NCI-H748 (cell line): ENCODE measurements at regions not wholly inside any gene's neighbourhood (a gene's known extent, or its start where the extent isn't known, plus 50 kb on each side); places are given as distances from the start of the nearest gene placed in this dataset.
"Not testable (repeated sequence)": the region's sequence is repeated elsewhere in the genome, so short reads cannot be mapped to it uniquely, and the experiment has no call there.

Source experiments
- DNase-seq: peaks from one replicate; lab custom pipeline; 2025; ENCODE audit not compliant: unreplicated experiment; lab: John Stamatoyannopoulos, UW

GRCh38 chr5:5900350-5900749, 477.9 kb downstream of the ICE1 start:
- DNase-seq = no peak

DNA sequence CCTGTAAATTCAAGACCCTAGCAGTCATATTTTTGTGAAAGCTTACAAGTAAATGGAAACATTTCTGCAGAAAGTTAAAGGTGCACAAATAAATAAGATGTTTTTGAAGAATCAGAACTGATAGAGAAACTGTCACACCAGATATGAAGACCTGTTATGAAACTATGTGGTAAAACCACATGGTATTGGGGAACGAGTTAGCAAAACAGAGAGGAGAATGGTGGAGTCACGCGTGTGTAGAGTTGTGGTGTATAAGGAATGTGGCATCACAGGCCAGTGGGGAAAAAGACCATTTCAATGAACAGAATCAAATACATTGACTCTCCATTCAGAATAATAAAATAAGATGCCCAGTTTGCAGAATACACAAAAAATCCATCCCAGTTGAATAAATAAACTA, 477.2 kb downstream of the ICE1 start:
- DNase-seq = no peak

- DNase-seq = no peak
Observed at GRCh38 chr5:5888284-5888683, 465.8 kb downstream of the ICE1 start.

DNA sequence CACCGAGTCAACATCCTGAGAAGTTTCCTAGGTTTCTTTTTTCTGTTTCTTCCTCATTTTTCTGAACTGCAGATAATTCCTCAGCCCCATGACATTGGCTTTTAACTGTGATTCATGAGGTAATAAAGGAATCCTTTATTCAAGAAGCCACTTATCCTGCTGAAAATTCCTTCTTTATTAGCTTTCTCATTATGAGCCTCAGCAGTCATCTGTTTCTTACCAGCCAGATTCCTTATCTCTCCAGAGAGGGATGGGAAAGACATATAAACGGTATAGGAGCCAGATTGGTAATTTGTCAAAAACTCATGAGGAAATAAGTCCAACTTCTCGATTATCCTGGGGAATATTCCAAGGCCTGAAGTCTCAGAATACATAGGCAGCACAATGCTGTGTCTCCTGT, 465.4 kb downstream of the ICE1 start:
- DNase-seq = no peak

DNA sequence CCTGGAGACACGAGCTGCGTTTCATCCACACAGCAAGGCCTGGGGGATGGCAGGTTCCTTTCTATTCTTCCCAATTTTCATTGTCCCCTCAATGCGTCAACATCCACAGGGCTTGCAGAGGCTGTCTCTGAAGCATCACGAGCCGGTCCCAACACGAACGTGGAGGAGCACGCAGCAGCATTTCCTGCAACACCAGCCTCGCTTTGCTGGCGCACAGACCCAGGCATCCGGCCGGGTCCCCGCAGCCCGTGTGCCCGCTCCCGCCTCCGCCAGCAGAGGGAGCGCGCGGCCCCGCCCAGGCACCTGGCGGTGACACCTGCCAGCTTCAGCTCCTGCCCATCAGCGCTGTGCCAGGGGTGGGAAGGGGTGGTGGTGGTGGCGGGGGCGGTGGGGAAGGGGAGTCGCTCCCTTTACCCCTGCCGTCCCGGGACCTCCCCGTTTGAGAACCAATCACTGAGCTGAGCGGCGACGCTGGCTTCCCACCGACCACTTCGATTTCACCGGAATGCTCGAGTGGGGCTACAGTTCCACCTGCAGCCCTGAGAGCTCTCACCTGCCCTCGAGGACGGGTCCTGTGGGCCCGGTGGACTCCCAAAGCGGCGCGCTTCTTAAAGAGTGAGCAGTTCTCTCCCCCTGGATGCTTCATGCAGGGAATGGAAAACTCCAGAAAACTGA, 464.5 kb downstream of the ICE1 start:
- DNase-seq = peak; percentile 83

DNA sequence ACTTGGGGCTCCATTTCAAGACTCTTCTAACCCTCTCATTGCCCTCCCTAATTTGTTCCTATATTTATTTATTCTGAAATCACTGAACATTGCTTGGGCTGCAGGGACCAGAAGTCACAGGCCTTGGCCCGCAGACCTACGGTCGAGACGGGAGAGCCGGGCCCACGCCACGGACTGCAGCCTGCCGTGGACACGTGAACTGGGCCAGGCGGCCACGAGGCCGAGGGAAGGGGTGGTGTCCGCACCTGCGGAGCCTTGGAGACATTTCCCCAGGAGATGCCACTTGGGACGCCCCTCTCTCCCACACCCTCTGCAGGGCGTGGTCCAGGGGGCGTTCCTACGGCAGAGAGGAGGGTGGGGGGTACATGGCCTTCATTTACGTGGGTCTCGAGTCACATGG, 463.9 kb downstream of the ICE1 start:
- DNase-seq = no peak

DNA sequence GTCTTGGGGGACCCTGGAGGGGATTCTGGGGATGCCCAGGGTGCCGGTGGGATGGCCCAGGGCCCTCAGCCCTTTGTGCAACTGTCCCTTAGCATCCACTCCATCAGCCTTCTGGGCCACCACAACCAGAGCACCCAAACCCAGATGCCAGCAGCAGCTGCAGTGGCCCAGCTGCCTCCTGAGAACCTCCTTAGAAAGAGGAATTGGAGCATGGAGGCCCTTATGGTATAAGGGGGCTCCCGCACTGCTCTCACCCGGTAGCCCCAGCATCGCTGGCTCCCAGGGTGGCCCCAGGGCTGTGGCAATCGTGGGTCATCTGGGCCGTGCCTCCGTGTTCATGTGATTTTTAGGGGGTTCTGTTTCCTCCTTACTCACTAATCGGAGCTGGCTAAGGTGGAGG, 463.3 kb downstream of the ICE1 start:
- no peak for DNase-seq

- DNase-seq = no peak
Observed at GRCh38 chr5:5884593-5884992, 462.1 kb downstream of the ICE1 start.

DNA sequence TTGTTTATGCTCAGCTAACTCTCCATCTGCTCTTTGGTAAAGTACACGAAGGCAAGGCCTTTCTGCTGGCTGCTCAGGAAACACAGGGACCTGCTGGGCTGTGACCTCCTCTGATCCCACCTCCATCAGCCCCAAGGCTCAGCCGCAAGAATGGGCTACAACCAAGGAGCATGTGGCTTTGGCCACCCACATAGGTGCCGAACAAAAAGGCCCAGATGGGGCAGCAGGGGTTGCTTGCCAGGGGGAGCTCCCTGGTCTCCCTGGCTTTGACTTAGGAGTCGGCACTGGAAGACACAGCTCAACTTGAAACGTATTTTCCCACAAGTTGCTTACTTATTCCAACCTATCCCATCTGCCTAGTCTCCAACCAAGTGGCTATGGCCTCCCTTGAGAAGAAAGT, 461.1 kb downstream of the ICE1 start:
- no peak for DNase-seq

- no peak for DNase-seq
Observed at GRCh38 chr5:5883146-5883545, 460.7 kb downstream of the ICE1 start.

DNA sequence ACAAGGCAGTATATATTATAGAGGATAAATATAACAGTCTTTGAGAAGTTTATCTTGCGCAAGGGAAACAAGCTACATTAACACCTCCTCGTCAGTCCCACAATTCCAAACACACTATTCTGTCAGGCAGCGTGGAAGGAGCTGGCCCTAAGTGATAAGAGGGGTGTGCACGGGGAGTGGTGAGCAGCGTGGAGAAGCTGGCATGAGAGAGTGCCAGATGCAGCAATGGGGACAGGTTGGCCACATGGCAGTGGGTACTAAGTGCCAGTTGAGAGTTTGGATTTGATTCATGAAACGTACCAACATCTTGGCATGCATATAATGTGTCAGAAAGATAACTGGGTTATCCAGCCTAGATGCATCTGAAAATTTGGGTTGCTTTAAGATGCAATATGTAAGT, 460.2 kb downstream of the ICE1 start:
- DNase-seq = no peak

- peak; percentile 81 for DNase-seq
Observed at GRCh38 chr5:5881294-5881693, 458.8 kb downstream of the ICE1 start.

DNA sequence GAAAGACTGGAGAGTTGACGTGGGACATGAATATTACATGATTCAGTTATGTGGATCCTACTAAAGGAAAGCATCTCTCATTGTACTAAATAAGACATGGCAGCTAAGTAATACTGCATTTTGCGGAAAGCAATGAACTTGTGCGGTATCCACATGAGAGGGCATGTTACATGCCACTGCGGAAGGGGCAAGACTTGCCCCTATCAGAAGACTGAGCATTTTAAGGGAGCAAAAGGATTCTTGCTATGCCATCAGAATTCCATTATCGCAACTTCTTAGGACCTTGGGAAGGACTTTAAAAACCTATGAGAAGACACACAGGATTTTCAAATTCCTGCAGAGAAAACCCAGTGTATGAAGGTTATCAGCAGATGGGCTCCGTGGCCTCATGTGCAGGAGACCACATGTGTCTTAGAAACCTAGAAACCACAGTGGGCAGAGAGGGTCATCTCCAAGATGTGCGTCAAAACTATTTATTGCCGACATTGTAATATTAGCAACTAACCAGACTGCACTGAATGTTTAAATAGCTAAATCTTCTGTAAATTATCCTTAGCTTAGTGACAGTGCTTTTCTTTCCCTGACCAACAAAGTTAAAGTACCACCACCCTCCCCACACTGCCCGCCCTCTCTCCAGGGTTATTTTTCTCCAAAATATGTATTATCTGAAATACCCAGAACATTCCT, 457.7 kb downstream of the ICE1 start:
- no peak for DNase-seq

GRCh38 chr5:5857396-5857795, 434.9 kb downstream of the ICE1 start:
- no peak for DNase-seq

DNA sequence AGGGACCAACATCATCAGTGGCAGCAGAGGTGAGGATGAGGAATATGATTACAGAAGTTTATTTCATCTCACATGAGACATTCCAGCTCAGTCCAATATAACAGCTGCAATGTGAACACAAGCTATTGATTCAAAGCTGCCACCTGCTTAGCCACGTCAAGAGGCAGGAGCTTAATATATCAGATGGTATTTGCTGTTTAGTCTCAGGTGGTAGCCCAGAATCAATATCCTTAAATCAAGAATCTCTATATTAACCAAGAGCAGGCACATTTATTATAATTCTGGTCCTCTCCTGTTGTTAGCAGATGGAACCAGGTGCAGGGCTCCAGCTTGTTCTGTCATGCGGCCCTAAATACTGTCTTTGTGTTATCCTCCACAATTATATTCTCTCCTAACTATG, 431.6 kb downstream of the ICE1 start:
- peak; percentile 46 for DNase-seq

DNA sequence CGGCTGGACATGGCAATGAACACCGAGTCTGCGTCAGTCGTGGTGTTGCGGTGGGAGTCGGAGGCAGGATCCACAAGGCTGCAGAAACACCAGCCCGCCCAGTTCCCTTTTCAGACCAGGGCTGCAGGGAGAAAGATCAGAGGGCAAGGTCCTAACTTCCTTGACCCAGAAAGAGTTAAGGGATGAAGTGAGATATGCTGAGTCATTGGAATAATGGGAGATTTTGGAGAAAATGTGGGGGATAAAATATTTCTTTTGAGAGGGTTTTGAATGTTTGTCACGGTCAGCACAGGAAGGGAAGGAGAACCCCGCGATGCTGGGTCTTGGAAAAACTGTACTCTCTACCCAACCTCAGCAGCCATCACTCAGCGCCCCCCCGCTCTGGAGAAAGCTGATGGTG, 416.0 kb downstream of the ICE1 start:
- no peak for DNase-seq

DNA sequence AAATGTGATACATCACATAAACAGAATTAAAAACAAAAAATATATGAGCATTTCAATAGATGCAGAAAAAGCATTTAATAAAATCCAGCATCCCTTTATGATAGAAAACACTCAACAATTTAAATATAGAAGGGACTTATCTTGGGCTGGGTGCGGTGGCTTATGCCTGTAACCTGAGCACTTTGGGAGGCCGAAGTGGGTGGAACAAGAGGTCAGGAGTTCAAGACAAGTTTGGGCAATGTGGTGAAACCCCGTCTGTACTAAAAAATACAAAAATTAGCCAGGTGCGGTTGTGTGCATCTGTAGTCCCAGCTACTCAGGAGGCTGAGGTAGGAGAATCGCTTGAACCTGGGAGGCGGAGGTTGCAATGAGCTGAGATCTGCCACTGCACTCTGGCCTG, 409.1 kb downstream of the ICE1 start:
- not testable (repeated sequence) for DNase-seq

- no peak for DNase-seq
Observed at GRCh38 chr5:5828619-5829018, 406.1 kb downstream of the ICE1 start.

DNA sequence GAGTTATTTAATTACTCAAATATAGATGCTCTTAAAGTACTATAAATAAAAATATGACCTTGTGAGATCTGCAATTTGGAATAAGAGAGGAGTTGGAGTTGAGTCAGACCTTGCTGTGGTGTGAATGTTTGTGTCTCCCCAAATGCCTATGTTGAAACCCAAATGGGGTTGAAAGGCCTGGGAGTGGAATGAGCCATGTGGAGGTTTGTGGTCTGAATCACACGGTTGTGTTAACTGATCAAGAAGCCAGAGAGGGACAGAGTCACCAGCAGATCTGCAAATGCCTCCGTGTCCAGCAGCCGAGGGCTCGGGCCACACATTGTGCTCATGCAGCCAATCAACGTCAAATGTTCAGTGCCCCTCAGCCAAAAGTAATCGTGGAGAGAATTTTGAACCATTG, 404.4 kb downstream of the ICE1 start:
- DNase-seq = no peak

DNA sequence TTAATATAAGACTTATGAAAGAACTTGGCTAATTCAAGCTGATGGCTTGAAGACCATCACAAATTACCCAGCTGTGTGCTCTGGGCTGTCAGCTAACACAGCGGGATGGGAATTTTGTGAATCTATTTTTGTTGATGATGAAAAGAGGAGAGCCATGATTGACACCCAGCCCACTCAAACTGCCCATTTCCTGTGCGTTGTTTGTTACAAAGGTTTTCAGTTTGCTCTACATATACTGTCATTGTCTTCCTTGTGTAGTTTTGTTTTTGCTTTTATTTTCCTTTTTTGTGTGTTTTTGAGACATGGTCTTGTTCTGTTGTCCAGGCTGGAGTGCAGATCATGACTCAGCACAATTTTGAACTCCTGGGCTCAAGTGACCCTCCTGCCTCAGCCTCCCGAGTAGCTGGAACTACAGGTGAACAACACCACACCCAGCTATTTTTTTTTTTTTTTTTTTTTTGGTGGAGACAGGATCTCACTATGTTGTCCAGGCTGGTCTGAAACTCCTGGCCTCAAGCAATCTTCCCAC, 400.3 kb downstream of the ICE1 start:
- DNase-seq = peak; percentile 60

GRCh38 chr5:5816960-5817359, 394.5 kb downstream of the ICE1 start:
- DNase-seq = no peak

GRCh38 chr5:5813441-5813840, 391.0 kb downstream of the ICE1 start:
- DNase-seq = no peak

DNA sequence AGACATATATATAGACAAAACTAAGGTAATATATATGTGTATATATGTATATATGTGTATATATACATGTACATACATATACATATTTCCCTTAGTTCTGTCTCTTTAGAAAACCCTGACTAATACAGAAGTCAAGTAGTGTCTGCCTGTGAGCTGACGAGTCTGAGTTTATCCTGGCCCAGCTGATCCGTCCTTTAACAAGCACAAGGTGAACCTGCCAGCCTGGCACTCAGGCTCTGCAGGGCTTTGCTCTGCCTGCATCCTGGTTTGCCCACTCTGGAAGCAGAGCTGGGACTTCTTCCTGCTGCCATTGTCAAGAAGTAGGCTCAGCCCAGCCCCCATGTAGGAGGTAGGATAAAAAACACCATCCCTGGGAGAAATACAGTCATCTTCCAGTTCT, 388.0 kb downstream of the ICE1 start:
- no peak for DNase-seq
